ENCODE measurements at regions not wholly inside any gene's neighbourhood (a gene's known extent, or its start where the extent isn't known, plus 50 kb on each side); places are given as distances from the start of the nearest gene placed in this dataset.
A peak's percentile ranks its signal among the peaks of the same experiment; 100 is the strongest.
"Not testable (repeated sequence)": the region's sequence is repeated elsewhere in the genome, so short reads cannot be mapped to it uniquely, and the experiment has no call there.

DNA sequence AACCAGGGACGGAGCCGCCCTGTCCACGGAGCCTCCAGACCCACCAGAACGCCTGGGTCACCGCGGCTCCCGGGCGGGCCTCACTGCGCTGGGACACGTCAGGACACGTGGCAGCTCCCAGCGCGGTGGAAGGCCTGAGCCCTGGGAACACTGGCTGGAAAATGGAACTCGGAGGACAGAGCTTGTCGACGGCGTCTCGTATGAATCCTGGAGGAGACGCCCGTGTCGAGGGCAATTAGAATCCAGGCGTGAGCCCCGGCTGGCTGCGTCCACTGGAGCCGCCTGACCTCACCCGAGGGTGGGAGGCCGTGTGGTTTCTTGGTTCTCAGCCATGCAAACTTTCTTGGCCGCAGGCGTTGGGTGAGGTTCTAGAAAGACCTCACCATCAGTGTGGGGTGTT, 173.9 kb downstream of the LAT start:
- no peak for TF ChIP-seq EP300 (IDR thresholded peaks at IDR 0.05)
- TF ChIP-seq POLR2A (IDR thresholded peaks at IDR 0.05), result no peak
- TF ChIP-seq, protein P1, sequence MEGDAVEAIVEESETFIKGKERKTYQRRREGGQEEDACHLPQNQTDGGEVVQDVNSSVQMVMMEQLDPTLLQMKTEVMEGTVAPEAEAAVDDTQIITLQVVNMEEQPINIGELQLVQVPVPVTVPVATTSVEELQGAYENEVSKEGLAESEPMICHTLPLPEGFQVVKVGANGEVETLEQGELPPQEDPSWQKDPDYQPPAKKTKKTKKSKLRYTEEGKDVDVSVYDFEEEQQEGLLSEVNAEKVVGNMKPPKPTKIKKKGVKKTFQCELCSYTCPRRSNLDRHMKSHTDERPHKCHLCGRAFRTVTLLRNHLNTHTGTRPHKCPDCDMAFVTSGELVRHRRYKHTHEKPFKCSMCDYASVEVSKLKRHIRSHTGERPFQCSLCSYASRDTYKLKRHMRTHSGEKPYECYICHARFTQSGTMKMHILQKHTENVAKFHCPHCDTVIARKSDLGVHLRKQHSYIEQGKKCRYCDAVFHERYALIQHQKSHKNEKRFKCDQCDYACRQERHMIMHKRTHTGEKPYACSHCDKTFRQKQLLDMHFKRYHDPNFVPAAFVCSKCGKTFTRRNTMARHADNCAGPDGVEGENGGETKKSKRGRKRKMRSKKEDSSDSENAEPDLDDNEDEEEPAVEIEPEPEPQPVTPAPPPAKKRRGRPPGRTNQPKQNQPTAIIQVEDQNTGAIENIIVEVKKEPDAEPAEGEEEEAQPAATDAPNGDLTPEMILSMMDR (IDR thresholded peaks at IDR 0.05), result no peak
- no peak for DNase-seq (ENCODE audit: low spot score in 2 of 2)
- peak overlapping the region in 3 of 4 donors; percentile 75 to 94 (median 91) for H3K27ac ChIP-seq

DNA sequence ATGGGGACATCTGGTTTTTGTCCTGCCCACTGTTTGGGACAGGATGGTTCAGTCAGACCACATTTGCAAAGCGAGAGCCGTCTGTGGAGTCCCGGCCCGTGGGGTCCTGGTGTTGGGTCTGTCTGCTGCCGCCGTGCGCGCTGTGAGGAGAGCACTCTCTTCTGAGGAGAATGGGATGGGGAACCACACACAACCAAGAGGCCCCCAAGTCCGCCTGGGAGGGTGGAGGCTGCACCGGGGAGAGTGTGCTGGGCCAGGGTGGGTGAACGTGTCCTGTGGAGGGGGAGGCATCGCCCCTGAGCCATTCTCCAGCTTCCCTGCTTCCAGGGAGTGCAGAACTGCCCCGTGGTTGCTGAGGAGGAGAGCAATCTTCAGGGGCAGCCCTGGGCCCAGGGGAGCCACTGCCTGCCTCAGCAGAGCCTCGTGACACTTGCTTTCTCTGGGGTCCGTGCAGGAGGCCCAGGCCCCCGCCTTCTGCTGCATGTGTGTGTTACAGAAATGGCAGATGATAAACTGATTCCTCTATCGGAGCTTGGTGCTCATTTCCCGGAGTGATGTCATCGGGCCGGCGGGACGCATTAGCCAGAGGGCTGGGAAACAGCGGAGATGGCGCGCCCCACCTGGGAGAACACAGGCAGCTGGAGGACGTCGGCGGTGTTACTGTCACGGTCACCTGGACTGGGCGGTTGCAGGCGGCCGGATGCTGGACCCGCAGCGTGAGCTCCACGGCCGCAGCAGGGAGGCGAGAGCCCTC, 173.4 kb downstream of the LAT start:
- H3K27me3 ChIP-seq; DNase-seq (ENCODE audit: low spot score in 2 of 2); H3K4me3 ChIP-seq; H3K9me3 ChIP-seq; H3K36me3 ChIP-seq: not testable (repeated sequence)
- WGBS, 2 donors, result 89 to 95% methylated on average over 26 to 37 of the region's 37 CpGs
- Histone ChIP-seq H3K27ac (peak overlapping the region; percentile 72 to 94 (median 83)), H3K4me1 (peaks cover 0 to 55% (median 19%) of the 10 kb centered on the region in 4 donors)

More for the DNA sequence above, 173.9 kb downstream of the LAT start:
- Histone ChIP-seq H3K36me3 (no peaks in the 10 kb centered on the region), H3K4me3 (no peak overlapping the region), H3K9me3 (no peaks in the 10 kb centered on the region), H3K27me3 (no peaks in the 10 kb centered on the region), H3K4me1 (peaks cover 0 to 49% (median 19%) of the 10 kb centered on the region in 4 donors)
- WGBS, 2 donors, result 85% methylated on average over 16 to 27 of the region's 29 CpGs

DNA sequence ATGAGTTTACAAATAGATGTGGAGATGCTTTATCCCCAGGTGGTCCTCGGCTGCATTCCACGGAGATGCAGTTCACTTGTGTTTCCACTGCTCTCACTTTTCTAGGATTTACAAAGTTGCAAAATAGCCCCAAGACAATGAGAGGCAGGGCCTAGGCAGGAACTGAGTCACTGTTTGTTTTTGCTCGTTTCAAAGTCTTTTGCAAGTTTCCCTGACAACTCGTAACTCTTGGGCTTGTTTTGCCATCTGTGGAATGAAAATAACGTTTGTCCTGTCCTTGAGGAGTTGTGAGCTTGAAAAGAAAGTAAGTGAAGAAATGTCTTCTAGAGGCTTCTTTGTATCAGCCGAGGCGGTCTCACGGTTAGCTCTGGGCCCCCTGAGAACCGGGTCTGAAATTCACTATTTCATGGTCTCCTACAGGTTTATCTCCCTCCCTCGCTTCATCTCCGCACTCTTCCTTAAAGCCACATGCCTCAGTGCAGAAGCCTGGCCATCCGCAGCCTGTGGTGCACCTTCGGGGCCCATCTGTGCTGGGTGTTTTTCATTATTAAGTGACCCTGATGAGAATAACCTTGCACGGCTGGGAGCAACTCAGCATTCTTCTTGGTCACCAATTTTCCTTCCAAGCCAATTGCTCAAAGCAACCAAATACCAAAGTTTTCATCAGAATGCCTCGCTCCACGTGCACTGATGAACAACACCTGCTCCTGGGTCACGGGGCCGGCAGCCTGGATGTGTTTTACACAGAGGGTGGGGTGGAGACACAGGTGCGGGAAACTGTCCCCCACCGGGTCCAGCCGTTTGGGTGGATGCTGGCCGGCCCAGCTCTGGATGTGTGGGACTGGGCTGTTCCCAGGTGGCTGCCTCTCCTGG, 172.4 kb downstream of the LAT start:
- Histone ChIP-seq H3K4me3 (peak overlapping the region in 1 of 4 donors; percentile 21), H3K4me1 (peaks cover 0 to 55% (median 19%) of the 10 kb centered on the region in 4 donors), H3K27ac (peak overlapping the region; percentile 72 to 94 (median 83))
- not testable (repeated sequence) for H3K9me3 ChIP-seq, H3K27me3 ChIP-seq, H3K36me3 ChIP-seq
- WGBS, 2 donors, result 39 to 44% methylated on average over 22 of the region's 22 CpGs
- peak in 1 of 2 donors; percentile 64 for DNase-seq (ENCODE audit: low spot score in 2 of 2)
- TF ChIP-seq EP300 (IDR thresholded peaks at IDR 0.05), result peak in 1 of 2 donors; percentile 88
- TF ChIP-seq, protein P1 (IDR thresholded peaks at IDR 0.05), result peak in 2 of 5 experiments; percentile 22 to 29

DNA sequence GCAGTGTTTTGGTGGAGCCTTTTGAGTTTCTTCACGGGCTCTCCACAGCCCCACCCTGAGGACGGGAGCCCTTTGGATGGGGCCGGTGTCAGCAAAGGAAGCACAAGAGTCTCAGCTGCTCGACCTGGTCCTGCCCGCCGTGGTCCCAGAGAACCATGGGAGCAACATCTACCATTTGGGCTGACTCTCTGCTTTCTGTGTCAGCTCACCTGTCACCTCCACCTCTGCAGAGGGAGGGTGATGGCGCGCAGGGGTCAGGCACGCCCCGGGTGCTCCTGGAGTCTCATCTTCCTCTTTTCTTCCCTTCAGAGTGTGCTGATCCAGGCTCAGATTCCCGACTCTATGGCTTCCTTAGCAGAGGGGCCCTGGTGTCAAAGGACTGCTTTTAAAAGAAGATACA, 171.7 kb downstream of the LAT start:
- Histone ChIP-seq H3K36me3 (no peaks in the 10 kb centered on the region), H3K27me3 (no peaks in the 10 kb centered on the region), H3K4me3 (no peak overlapping the region), H3K4me1 (peaks cover 0 to 55% (median 19%) of the 10 kb centered on the region in 4 donors), H3K9me3 (no peaks in the 10 kb centered on the region), H3K27ac (peak overlapping the region; percentile 72 to 94 (median 83))
- TF ChIP-seq POLR2A (IDR thresholded peaks at IDR 0.05), result no peak
- TF ChIP-seq, protein P1 (IDR thresholded peaks at IDR 0.05), result no peak
- no peak for TF ChIP-seq EP300 (IDR thresholded peaks at IDR 0.05)
- 62 to 68% methylated on average over 11 of the region's 11 CpGs for WGBS, 2 donors
- no peak for DNase-seq (ENCODE audit: low spot score in 2 of 2)

DNA sequence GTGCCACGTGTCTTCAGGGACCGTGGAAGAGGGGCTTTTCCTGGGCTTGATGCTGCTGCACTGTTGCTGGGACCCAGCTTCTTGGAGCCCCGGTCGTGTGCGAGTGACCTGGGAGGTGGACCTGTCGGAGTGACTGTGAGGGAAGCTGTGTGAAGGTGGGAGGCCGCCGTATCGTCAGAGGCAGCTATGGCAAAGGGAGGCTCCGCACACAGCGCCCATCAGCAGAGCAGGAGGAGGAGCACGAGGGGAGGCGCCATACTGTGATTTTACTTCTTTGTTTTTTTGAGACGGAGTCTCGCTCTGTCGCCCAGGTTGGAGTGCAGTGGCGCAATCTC, 171.0 kb downstream of the LAT start:
- H3K4me1 ChIP-seq, result peaks cover 0 to 55% (median 19%) of the 10 kb centered on the region in 4 donors
- peak overlapping the region in 2 of 4 donors; percentile 91 to 94 for H3K27ac ChIP-seq
- WGBS, 2 donors, result 95 to 97% methylated on average over 17 of the region's 17 CpGs

DNA sequence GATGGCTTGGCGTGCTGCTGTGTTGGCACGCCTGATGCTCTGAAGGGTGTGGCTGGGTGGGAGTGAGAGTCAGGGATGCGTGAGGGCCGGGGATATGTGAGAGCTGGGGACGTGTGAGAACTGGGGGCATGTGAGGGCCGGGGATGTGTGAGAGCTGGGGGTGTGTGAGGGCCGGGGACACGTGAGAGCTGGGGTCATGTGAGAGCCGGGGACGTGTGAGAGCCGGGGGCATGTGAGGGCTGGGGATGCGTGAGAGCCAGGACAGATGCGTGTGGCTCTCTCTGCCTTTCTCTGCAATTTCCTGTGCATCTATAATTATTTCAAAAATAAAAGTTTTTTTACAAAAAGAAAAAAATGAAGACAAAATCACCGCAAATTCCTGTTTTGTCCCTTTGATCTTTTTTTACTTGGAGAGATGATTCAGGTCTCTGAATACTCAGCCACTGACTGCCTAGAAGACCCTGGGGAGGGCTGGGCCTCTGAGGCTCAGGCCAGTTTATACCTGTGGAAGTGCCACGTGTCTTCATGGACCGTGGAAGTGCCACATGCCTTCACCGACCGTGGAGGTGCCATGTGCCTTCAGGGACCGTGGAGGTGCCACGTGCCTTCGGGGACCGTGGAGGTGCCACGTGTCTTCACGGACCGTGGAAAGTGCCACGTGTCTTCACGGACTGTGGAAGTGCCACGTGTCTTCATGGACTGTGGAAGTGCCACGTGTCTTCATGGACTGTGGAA, 170.4 kb downstream of the LAT start:
- DNase-seq (ENCODE audit: low spot score in 2 of 2); H3K4me3 ChIP-seq; H3K27me3 ChIP-seq; H3K9me3 ChIP-seq; H3K36me3 ChIP-seq: not testable (repeated sequence)
- WGBS, 2 donors, result 67 to 68% methylated on average over 29 of the region's 29 CpGs
- peaks cover 0 to 55% (median 19%) of the 10 kb centered on the region in 4 donors for H3K4me1 ChIP-seq
- peak overlapping the region in 2 of 4 donors; percentile 91 to 94 for H3K27ac ChIP-seq

More for the DNA sequence above, 171.0 kb downstream of the LAT start:
- not testable (repeated sequence) for H3K4me3 ChIP-seq; H3K9me3 ChIP-seq; H3K36me3 ChIP-seq; H3K27me3 ChIP-seq; DNase-seq (ENCODE audit: low spot score in 2 of 2)

Measured in tibial nerve (tissue), 4 donors.